GM23338 (cell line): ENCODE measurements at regions not wholly inside any gene's neighbourhood (a gene's known extent, or its start where the extent isn't known, plus 50 kb on each side); places are given as distances from the start of the nearest gene placed in this dataset.

Experiments
- TF ChIP-seq, protein P1 (sequence below): IDR thresholded peaks from 2 replicates; pipeline ENCODE4 v1.6.1; 2016; ENCODE audit warnings: antibody characterized with exemption

DNA sequence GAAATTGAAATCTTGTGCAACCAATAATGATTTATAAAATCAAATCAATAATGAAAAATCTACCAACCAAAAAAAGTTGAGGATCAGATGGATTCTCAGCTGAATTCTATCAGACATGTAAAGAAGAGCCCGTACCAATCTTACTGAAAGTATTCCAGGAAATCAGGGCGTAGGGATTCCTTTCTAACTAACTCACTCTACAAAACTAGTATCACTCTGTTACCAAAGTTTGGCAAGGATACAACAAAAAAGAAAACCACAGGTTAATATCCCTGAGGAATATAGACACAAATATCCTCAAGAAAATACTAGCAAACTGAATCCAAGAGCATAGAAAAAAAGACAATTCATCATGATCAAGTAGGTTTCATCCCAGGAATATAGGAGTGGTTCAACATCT lies 52.8 kb upstream of the ADGRL4 start (continued):
- TF ChIP-seq, protein P1, sequence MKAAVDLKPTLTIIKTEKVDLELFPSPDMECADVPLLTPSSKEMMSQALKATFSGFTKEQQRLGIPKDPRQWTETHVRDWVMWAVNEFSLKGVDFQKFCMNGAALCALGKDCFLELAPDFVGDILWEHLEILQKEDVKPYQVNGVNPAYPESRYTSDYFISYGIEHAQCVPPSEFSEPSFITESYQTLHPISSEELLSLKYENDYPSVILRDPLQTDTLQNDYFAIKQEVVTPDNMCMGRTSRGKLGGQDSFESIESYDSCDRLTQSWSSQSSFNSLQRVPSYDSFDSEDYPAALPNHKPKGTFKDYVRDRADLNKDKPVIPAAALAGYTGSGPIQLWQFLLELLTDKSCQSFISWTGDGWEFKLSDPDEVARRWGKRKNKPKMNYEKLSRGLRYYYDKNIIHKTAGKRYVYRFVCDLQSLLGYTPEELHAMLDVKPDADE, result no peak
